Sigmoid colon (tissue), 6 donors: ENCODE measurements at regions not wholly inside any gene's neighbourhood (a gene's known extent, or its start where the extent isn't known, plus 50 kb on each side); places are given as distances from the start of the nearest gene placed in this dataset.
"Not testable (repeated sequence)": the region's sequence is repeated elsewhere in the genome, so short reads cannot be mapped to it uniquely, and the experiment has no call there.

Experiments used
- DNase-seq: peaks from one replicate; pipeline ENCODE4 v3.0.0-alpha.2; 2019
- H3K27ac ChIP-seq, 4 donors: fragments of 200-600 bp; sonication (generic); one replicate each; pipeline ENCODE4 v1.5.1; 2016 to 2019; ENCODE audit warnings: mild to moderate bottlenecking in 1 of 4
- H3K27me3 ChIP-seq, 3 donors: fragments of 200-600 bp; sonication (generic); one replicate each; pipeline ENCODE4 v1.5.1; 2019; ENCODE audit warnings: mild to moderate bottlenecking in 1 of 3
- H3K36me3 ChIP-seq, 4 donors: fragments of 200-600 bp; sonication (generic); one replicate each; pipeline ENCODE4 v1.5.1; 2016 to 2019
- H3K4me1 ChIP-seq, 4 donors: fragments of 200-600 bp; sonication (generic); one replicate each; pipeline ENCODE4 v1.5.1; 2017 to 2019
- H3K4me3 ChIP-seq, 4 donors: fragments of 200-600 bp; sonication (generic); one replicate each; pipeline ENCODE4 v1.5.1; 2017 to 2019; ENCODE audit warnings: mild to moderate bottlenecking in 2 of 4, moderate library complexity in 1 of 4
- H3K9me3 ChIP-seq, 4 donors: fragments of 200-600 bp in 3 of 4; sonication (generic) in 3 of 4; one replicate each; pipeline versions ENCODE4 v1.5.1 to v1.6.1; 2013 to 2019
- CTCF ChIP-seq, 4 experiments: fragments of 450-650 bp in 3 of 4; fragments of 200-600 bp in 1 of 4; IDR thresholded peaks; one replicate each; pipeline ENCODE4 v1.5.1; 2016 to 2019; ENCODE audit warnings: antibody characterized with exemption in 4 of 4, mild to moderate bottlenecking in 3 of 4, moderate library complexity in 2 of 4
- EP300 ChIP-seq, 4 donors: sonication (generic); formaldehyde crosslinking; IDR thresholded peaks; one replicate each; pipeline ENCODE4 v1.6.1; 2017; ENCODE audit warnings: antibody characterized with exemption in 4 of 4
- POLR2A ChIP-seq, 2 donors: fragments of 450-650 bp; IDR thresholded peaks; one replicate each; pipeline ENCODE4 v1.6.1; 2016; ENCODE audit warnings: antibody characterized with exemption in 2 of 2, mild to moderate bottlenecking in 2 of 2, moderate library complexity in 2 of 2
- POLR2AphosphoS5 ChIP-seq, 4 donors: sonication (generic); formaldehyde crosslinking; IDR thresholded peaks; one replicate each; pipeline ENCODE4 v1.6.1; 2017; ENCODE audit warnings: antibody characterized with exemption in 4 of 4
- WGBS, 2 donors: extraction: QIAGEN DNeasy Blood & Tissue Kit; methylation state at CpG; one replicate each; pipeline ENCODE4 v1.1.7; 2013; 5-methylcytosine and 5-hydroxymethylcytosine counted together
- intact Hi-C: fragments of 100-400 bp; cut with DNase I; formaldehyde crosslinking; loops from one replicate; pipeline ENCODE4 v1.15.1; 2023
- donor health status: healthy with polysubstance abuse.
- donor health status: healthy.

GRCh38 chr14:104416383-104416782, 163.2 kb upstream of the C14orf180 start:
- Histone ChIP-seq H3K27me3 (no peaks in the 10 kb centered on the region), H3K4me3 (no peak overlapping the region), H3K36me3 (no peaks in the 10 kb centered on the region), H3K4me1 (no peaks in the 10 kb centered on the region), H3K9me3 (no peaks in the 10 kb centered on the region), H3K27ac (no peak overlapping the region)
- TF ChIP-seq EP300 (IDR thresholded peaks at IDR 0.05) = no peak
- TF ChIP-seq CTCF (IDR thresholded peaks at IDR 0.05) = no peak
- no peak for TF ChIP-seq POLR2AphosphoS5 (IDR thresholded peaks at IDR 0.05)
- TF ChIP-seq POLR2A (IDR thresholded peaks at IDR 0.05) = no peak
- 73 to 74% methylated on average over 1 of the region's 1 CpG for WGBS, 2 donors
- no peak for DNase-seq
- intact Hi-C loops = no loop called here

GRCh38 chr14:104419865-104420505, 159.6 kb upstream of the C14orf180 start:
- no peaks in the 10 kb centered on the region for H3K36me3 ChIP-seq
- peaks cover 0 to 8% (median 0%) of the 10 kb centered on the region in 3 donors for H3K27me3 ChIP-seq
- DNase-seq = no peak
- peaks cover 0 to 24% (median 19%) of the 10 kb centered on the region in 4 donors for H3K4me1 ChIP-seq
- 57 to 66% methylated on average over 6 of the region's 6 CpGs for WGBS, 2 donors
- H3K9me3 ChIP-seq = no peaks in the 10 kb centered on the region
- no peak overlapping the region for H3K27ac ChIP-seq
- intact Hi-C loops = loop anchor here (10.0 kb wide), 1 partner anchor 95 kb away; no protein-coding TSS in a partner anchor
- TF ChIP-seq POLR2AphosphoS5 (IDR thresholded peaks at IDR 0.05) = no peak
- TF ChIP-seq CTCF (IDR thresholded peaks at IDR 0.05) = no peak
- no peak for TF ChIP-seq EP300 (IDR thresholded peaks at IDR 0.05)
- TF ChIP-seq POLR2A (IDR thresholded peaks at IDR 0.05) = no peak
- H3K4me3 ChIP-seq = no peak overlapping the region

- H3K27ac ChIP-seq, DNase-seq: not testable (repeated sequence)
- intact Hi-C loops = loop anchor here (10.0 kb wide), 1 partner anchor 96 kb away; no protein-coding TSS in a partner anchor
Observed at GRCh38 chr14:104420523-104420922, 159.0 kb upstream of the C14orf180 start.

GRCh38 chr14:104420990-104421389, 158.6 kb upstream of the C14orf180 start:
- Histone ChIP-seq H3K36me3 (no peaks in the 10 kb centered on the region), H3K27ac (no peak overlapping the region), H3K27me3 (peaks cover 0 to 15% (median 0%) of the 10 kb centered on the region in 3 donors), H3K4me1 (peaks cover 0 to 27% (median 20%) of the 10 kb centered on the region in 4 donors), H3K4me3 (no peak overlapping the region), H3K9me3 (no peaks in the 10 kb centered on the region)
- 84 to 95% methylated on average over 13 of the region's 13 CpGs for WGBS, 2 donors
- TF ChIP-seq POLR2AphosphoS5 (IDR thresholded peaks at IDR 0.05) = no peak
- no peak for TF ChIP-seq POLR2A (IDR thresholded peaks at IDR 0.05)
- intact Hi-C loops = loop anchor here (10.0 kb wide), 1 partner anchor 96 kb away; no protein-coding TSS in a partner anchor
- peak; percentile 50 for DNase-seq

More at GRCh38 chr14:104420523-104420922, 159.0 kb upstream of the C14orf180 start:
- not testable (repeated sequence) for H3K9me3 ChIP-seq, H3K4me3 ChIP-seq, H3K36me3 ChIP-seq
- H3K27me3 ChIP-seq = peaks cover 0 to 11% (median 0%) of the 10 kb centered on the region in 3 donors
- 43 to 73% methylated on average over 3 of the region's 3 CpGs for WGBS, 2 donors
- H3K4me1 ChIP-seq = peaks cover 0 to 27% (median 20%) of the 10 kb centered on the region in 4 donors

GRCh38 chr14:104421401-104421821, 158.2 kb upstream of the C14orf180 start:
- Histone ChIP-seq H3K9me3 (no peaks in the 10 kb centered on the region), H3K36me3 (no peaks in the 10 kb centered on the region), H3K27ac (no peak overlapping the region), H3K4me1 (peaks cover 0 to 27% (median 20%) of the 10 kb centered on the region in 4 donors), H3K27me3 (peaks cover 0 to 17% (median 0%) of the 10 kb centered on the region in 3 donors), H3K4me3 (no peak overlapping the region)
- peak; percentile 53 for DNase-seq
- TF ChIP-seq POLR2AphosphoS5 (IDR thresholded peaks at IDR 0.05) = no peak
- TF ChIP-seq POLR2A (IDR thresholded peaks at IDR 0.05) = no peak
- TF ChIP-seq CTCF (IDR thresholded peaks at IDR 0.05) = no peak
- no peak for TF ChIP-seq EP300 (IDR thresholded peaks at IDR 0.05)
- intact Hi-C loops = loop anchor here (10.0 kb wide), 1 partner anchor 97 kb away; no protein-coding TSS in a partner anchor
- 86 to 91% methylated on average over 4 of the region's 4 CpGs for WGBS, 2 donors
